ENCODE measurements at regions not wholly inside any gene's neighbourhood (a gene's known extent, or its start where the extent isn't known, plus 50 kb on each side); places are given as distances from the start of the nearest gene placed in this dataset.

DNA sequence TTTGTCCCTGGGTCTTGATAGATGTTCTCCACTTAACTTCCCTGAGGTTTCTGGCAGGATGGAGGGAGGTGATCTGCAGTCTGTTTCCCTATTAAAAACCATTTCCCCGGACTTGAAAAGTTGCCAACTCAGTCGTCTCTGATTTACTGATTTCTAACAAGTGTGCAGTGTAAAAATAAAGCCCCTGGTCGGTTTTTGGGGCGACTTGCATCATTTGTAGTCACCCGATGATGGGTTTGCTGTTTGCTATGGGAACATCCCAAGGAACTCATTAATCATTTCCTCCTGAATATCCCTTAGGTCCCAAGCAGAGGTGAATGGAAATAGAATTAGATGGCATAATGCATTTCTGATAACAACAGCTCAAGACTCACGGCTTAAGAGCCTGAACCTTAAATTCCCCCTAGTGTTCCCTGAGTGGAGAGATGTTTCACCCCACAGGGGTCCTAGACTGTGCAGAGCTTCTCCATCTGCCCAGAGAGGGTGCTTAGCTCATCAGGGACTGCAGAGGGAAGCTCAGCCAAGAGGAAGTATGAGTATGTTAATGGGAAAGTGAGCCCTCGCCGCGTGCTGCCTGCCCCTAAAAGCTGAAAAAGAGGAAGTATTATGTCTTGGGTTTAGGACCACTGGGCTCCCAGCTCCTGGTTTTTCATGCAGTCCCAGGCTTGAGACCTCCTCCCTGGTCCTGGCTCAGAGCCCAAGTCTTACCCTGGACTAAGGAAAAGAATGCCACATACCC lies 115.1 kb upstream of the DAP start:
- H3K4me3 ChIP-seq (ENCODE audit: insufficient read length, low read depth), result no peak overlapping the region
- DNase-seq (ENCODE audit: low read depth, low spot score), result no peak
- H3K9ac ChIP-seq (ENCODE audit: insufficient read length, low read depth), result no peak overlapping the region
- no peaks in the 10 kb centered on the region for H3K36me3 ChIP-seq (ENCODE audit: insufficient read depth, insufficient read length, low read length)
- TF ChIP-seq YY1 (IDR thresholded peaks at IDR 0.05; ENCODE audit: insufficient read depth, insufficient read length) (no peak), SUZ12 (IDR thresholded peaks at IDR 0.05; ENCODE audit: extremely low read depth, insufficient read depth, insufficient read length) (no peak)
- H3K4me1 ChIP-seq (ENCODE audit: insufficient read depth, insufficient read length), result no peaks in the 10 kb centered on the region
- H3K27me3 ChIP-seq (ENCODE audit: insufficient read depth, insufficient read length), result no peaks in the 10 kb centered on the region
- no peaks in the 10 kb centered on the region for H3K9me3 ChIP-seq (ENCODE audit: insufficient read depth, low read length)

GRCh38 chr5:10875201-10875768 lies 114.3 kb upstream of the DAP start:
- Histone ChIP-seq H3K27me3 (ENCODE audit: insufficient read depth, insufficient read length) (no peaks in the 10 kb centered on the region), H3K4me1 (ENCODE audit: insufficient read depth, insufficient read length) (no peaks in the 10 kb centered on the region), H3K9me3 (ENCODE audit: insufficient read depth, low read length) (no peaks in the 10 kb centered on the region), H3K9ac (ENCODE audit: insufficient read length, low read depth) (no peak overlapping the region), H3K36me3 (ENCODE audit: insufficient read depth, insufficient read length, low read length) (no peaks in the 10 kb centered on the region), H3K4me3 (ENCODE audit: insufficient read length, low read depth) (no peak overlapping the region)
- TF ChIP-seq SUZ12 (IDR thresholded peaks at IDR 0.05; ENCODE audit: extremely low read depth, insufficient read depth, insufficient read length) (no peak), YY1 (IDR thresholded peaks at IDR 0.05; ENCODE audit: insufficient read depth, insufficient read length) (no peak), ZNF274 (IDR thresholded peaks at IDR 0.05; ENCODE audit: low read depth, low read length) (no peak)
- DNase-seq (ENCODE audit: low read depth, low spot score), result no peak

DNA sequence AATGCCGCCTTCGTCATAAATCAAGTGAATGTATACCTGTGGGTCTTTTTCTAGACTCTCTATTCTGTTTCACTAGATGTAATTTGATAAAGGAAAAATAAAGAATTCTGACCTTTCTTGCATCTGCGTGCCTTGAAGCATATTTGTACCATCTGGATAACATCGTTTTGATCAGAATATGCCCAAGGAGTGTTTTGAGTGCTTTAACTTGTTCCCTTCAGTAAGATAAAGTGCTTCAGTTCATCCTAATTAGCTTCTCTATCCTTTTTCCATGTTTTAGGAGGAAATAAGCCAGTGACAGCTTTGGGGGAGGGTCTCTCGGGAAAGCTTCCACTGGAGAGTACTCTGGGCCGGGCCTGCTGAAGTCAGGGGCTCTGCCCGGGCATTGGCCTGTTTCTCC lies 113.5 kb upstream of the DAP start:
- Histone ChIP-seq H3K27me3 (ENCODE audit: insufficient read depth, insufficient read length) (no peaks in the 10 kb centered on the region), H3K4me3 (ENCODE audit: insufficient read length, low read depth) (no peak overlapping the region), H3K4me1 (ENCODE audit: insufficient read depth, insufficient read length) (no peaks in the 10 kb centered on the region), H3K9ac (ENCODE audit: insufficient read length, low read depth) (no peak overlapping the region), H3K36me3 (ENCODE audit: insufficient read depth, insufficient read length, low read length) (no peaks in the 10 kb centered on the region), H3K9me3 (ENCODE audit: insufficient read depth, low read length) (no peaks in the 10 kb centered on the region)
- TF ChIP-seq ZNF274 (IDR thresholded peaks at IDR 0.05; ENCODE audit: low read depth, low read length), result no peak
- TF ChIP-seq SUZ12 (IDR thresholded peaks at IDR 0.05; ENCODE audit: extremely low read depth, insufficient read depth, insufficient read length), result no peak
- TF ChIP-seq YY1 (IDR thresholded peaks at IDR 0.05; ENCODE audit: insufficient read depth, insufficient read length), result no peak
- DNase-seq (ENCODE audit: low read depth, low spot score), result no peak

DNA sequence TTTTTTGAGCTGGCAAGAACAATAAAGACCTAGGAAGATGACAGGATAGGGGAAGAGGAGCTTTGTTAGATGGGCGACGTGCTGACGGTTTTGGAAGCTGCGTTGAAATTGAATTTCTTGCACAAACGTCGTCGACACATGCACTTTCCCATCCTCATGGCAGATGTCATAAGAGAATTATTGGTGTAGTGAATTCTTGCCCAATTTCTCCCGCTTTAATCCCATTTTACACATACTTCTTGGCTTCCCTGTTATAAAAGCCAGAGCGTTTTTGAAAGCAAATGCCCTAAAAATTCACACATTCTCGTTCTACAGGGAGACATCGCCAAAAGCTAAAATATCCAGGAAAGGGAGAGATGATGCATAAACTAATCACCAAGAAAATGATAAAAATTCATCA lies 109.8 kb upstream of the DAP start:
- H3K27me3 ChIP-seq (ENCODE audit: insufficient read depth, insufficient read length), result no peaks in the 10 kb centered on the region
- no peaks in the 10 kb centered on the region for H3K9me3 ChIP-seq (ENCODE audit: insufficient read depth, low read length)
- TF ChIP-seq SUZ12 (IDR thresholded peaks at IDR 0.05; ENCODE audit: extremely low read depth, insufficient read depth, insufficient read length) (no peak), YY1 (IDR thresholded peaks at IDR 0.05; ENCODE audit: insufficient read depth, insufficient read length) (no peak), ZNF274 (IDR thresholded peaks at IDR 0.05; ENCODE audit: low read depth, low read length) (no peak)
- DNase-seq (ENCODE audit: low read depth, low spot score), result no peak
- H3K36me3 ChIP-seq (ENCODE audit: insufficient read depth, insufficient read length, low read length), result no peaks in the 10 kb centered on the region
- no peaks in the 10 kb centered on the region for H3K4me1 ChIP-seq (ENCODE audit: insufficient read depth, insufficient read length)
- H3K4me3 ChIP-seq (ENCODE audit: insufficient read length, low read depth), result no peak overlapping the region
- no peak overlapping the region for H3K9ac ChIP-seq (ENCODE audit: insufficient read length, low read depth)

DNA sequence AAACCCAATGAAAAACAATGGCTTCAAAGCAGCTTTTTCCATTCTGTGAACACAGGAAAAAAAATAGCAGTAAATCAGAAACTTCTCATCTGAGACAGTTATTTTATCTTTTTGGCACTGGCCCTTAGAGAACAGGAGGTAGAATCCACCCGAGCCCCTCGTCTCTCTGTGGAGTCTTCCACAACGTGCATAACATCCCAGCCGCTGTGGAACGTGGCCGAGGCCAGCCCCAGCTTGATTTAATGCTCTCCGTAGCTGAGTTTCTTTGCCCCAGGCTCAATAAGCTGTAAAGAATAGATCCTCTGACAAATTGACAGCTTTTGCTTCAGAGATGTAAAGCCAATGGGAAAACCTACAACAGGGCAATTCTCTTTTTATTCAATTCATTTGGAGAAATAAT lies 107.9 kb upstream of the DAP start:
- no peaks in the 10 kb centered on the region for H3K4me1 ChIP-seq (ENCODE audit: insufficient read depth, insufficient read length)
- no peak overlapping the region for H3K9ac ChIP-seq (ENCODE audit: insufficient read length, low read depth)
- no peaks in the 10 kb centered on the region for H3K36me3 ChIP-seq (ENCODE audit: insufficient read depth, insufficient read length, low read length)
- H3K27me3 ChIP-seq (ENCODE audit: insufficient read depth, insufficient read length), result no peaks in the 10 kb centered on the region
- H3K9me3 ChIP-seq (ENCODE audit: insufficient read depth, low read length), result no peaks in the 10 kb centered on the region
- TF ChIP-seq SUZ12 (IDR thresholded peaks at IDR 0.05; ENCODE audit: extremely low read depth, insufficient read depth, insufficient read length), result no peak
- TF ChIP-seq YY1 (IDR thresholded peaks at IDR 0.05; ENCODE audit: insufficient read depth, insufficient read length), result no peak
- TF ChIP-seq ZNF274 (IDR thresholded peaks at IDR 0.05; ENCODE audit: low read depth, low read length), result no peak
- DNase-seq (ENCODE audit: low read depth, low spot score), result no peak
- no peak overlapping the region for H3K4me3 ChIP-seq (ENCODE audit: insufficient read length, low read depth)

GRCh38 chr5:10867389-10868303 lies 106.6 kb upstream of the DAP start:
- Histone ChIP-seq H3K4me3 (ENCODE audit: insufficient read length, low read depth) (no peak overlapping the region), H3K9ac (ENCODE audit: insufficient read length, low read depth) (no peak overlapping the region), H3K27me3 (ENCODE audit: insufficient read depth, insufficient read length) (no peaks in the 10 kb centered on the region), H3K36me3 (ENCODE audit: insufficient read depth, insufficient read length, low read length) (no peaks in the 10 kb centered on the region), H3K9me3 (ENCODE audit: insufficient read depth, low read length) (no peaks in the 10 kb centered on the region), H3K4me1 (ENCODE audit: insufficient read depth, insufficient read length) (no peaks in the 10 kb centered on the region)
- DNase-seq (ENCODE audit: low read depth, low spot score), result no peak
- TF ChIP-seq YY1 (IDR thresholded peaks at IDR 0.05; ENCODE audit: insufficient read depth, insufficient read length) (no peak), ZNF274 (IDR thresholded peaks at IDR 0.05; ENCODE audit: low read depth, low read length) (no peak), SUZ12 (IDR thresholded peaks at IDR 0.05; ENCODE audit: extremely low read depth, insufficient read depth, insufficient read length) (no peak)

- TF ChIP-seq YY1 (IDR thresholded peaks at IDR 0.05; ENCODE audit: insufficient read depth, insufficient read length) (no peak), ZNF274 (IDR thresholded peaks at IDR 0.05; ENCODE audit: low read depth, low read length) (no peak), SUZ12 (IDR thresholded peaks at IDR 0.05; ENCODE audit: extremely low read depth, insufficient read depth, insufficient read length) (no peak)
- Histone ChIP-seq H3K9me3 (ENCODE audit: insufficient read depth, low read length) (no peaks in the 10 kb centered on the region), H3K36me3 (ENCODE audit: insufficient read depth, insufficient read length, low read length) (no peaks in the 10 kb centered on the region), H3K4me1 (ENCODE audit: insufficient read depth, insufficient read length) (no peaks in the 10 kb centered on the region), H3K4me3 (ENCODE audit: insufficient read length, low read depth) (no peak overlapping the region), H3K27me3 (ENCODE audit: insufficient read depth, insufficient read length) (no peaks in the 10 kb centered on the region), H3K9ac (ENCODE audit: insufficient read length, low read depth) (no peak overlapping the region)
- DNase-seq (ENCODE audit: low read depth, low spot score), result no peak
These were observed 105.9 kb upstream of the DAP start for GRCh38 chr5:10866913-10867312.

Data from NT2/D1 (cell line).